SU-DHL-6 (cell line): ENCODE measurements at regions not wholly inside any gene's neighbourhood (a gene's known extent, or its start where the extent isn't known, plus 50 kb on each side); places are given as distances from the start of the nearest gene placed in this dataset.

Source experiments
- H2AFZ ChIP-seq: fragments of 200-600 bp; sonication (generic); 2 replicates; pipeline ENCODE4 v1.6.1; 2014; ENCODE audit warnings: low read depth, mild to moderate bottlenecking, moderate library complexity, mixed read lengths, antibody characterized with exemption, low read length; ENCODE audit not compliant: severe bottlenecking
- H3F3A ChIP-seq: fragments of 200-600 bp; shearing (Covaris generic); 2 replicates; pipeline ENCODE4 v1.6.0; 2016; ENCODE audit warnings: antibody characterized with exemption, mild to moderate bottlenecking; ENCODE audit not compliant: insufficient read depth
- H3K27ac ChIP-seq: fragments of 200-600 bp; sonication (generic); 2 replicates; pipeline ENCODE4 v1.5.1; 2016; ENCODE audit warnings: low read depth, mild to moderate bottlenecking, low read length, moderate library complexity, mixed read lengths
- H3K27me3 ChIP-seq: fragments of 200-600 bp; sonication (generic), shearing (Covaris generic); 2 replicates; pipeline ENCODE4 v1.6.0; 2014; ENCODE audit warnings: mild to moderate bottlenecking, low read length
- H3K36me3 ChIP-seq: fragments of 200-600 bp; sonication (generic); 2 replicates; pipeline ENCODE4 v1.6.1; 2014; ENCODE audit warnings: mild to moderate bottlenecking, low read length, mixed read lengths
- H3K4me2 ChIP-seq: fragments of 300-600, 200-600 bp; shearing (Covaris generic), sonication (generic); 2 replicates; pipeline ENCODE4 v1.6.0; 2014; ENCODE audit warnings: low read length, low read depth, mild to moderate bottlenecking; ENCODE audit not compliant: poor library complexity, severe bottlenecking
- H3K4me3 ChIP-seq: fragments of 200-600 bp; sonication (generic); 2 replicates; pipeline ENCODE4 v1.5.1; 2014; ENCODE audit warnings: antibody characterized with exemption, low read length, mild to moderate bottlenecking, mixed read lengths; ENCODE audit not compliant: insufficient read depth, poor library complexity, severe bottlenecking
- H3K79me2 ChIP-seq: fragments of 200-600 bp; sonication (generic); 2 replicates; pipeline ENCODE4 v1.6.1; 2014; ENCODE audit warnings: mild to moderate bottlenecking, low read length, moderate library complexity; ENCODE audit not compliant: insufficient read depth
- H3K9ac ChIP-seq: fragments of 200-600 bp; sonication (generic); 2 replicates; pipeline ENCODE4 v1.7.0; 2014; ENCODE audit warnings: mild to moderate bottlenecking, low read length
- H3K9me2 ChIP-seq: fragments of 200-600 bp; sonication (generic); replicated peaks from 2 replicates; pipeline ENCODE4 v1.6.1; 2014; ENCODE audit warnings: low read length; ENCODE audit not compliant: insufficient read depth
- H3K9me3 ChIP-seq: fragments of 200-600 bp; sonication (generic); 2 replicates; pipeline ENCODE4 v1.6.1; 2014; ENCODE audit warnings: low read length, mixed read lengths; ENCODE audit not compliant: insufficient read depth
- H4K20me1 ChIP-seq: fragments of 200-600 bp; sonication (generic); 2 replicates; pipeline ENCODE4 v1.6.1; 2014; ENCODE audit warnings: low read depth, mild to moderate bottlenecking, antibody characterized with exemption, low read length, moderate library complexity, mixed read lengths
- EZH2phosphoT487 ChIP-seq: fragments of 200-600 bp; sonication (generic), shearing (Covaris generic); conservative IDR thresholded peaks from 2 replicates; pipeline ENCODE4 v1.6.1; 2018; ENCODE audit warnings: mild to moderate bottlenecking, antibody characterized with exemption, low read length, moderate library complexity, mixed read lengths
- TF ChIP-seq, protein P1 (sequence below): fragments of 200-600 bp; sonication (generic); IDR thresholded peaks from one replicate; pipeline ENCODE4 v1.5.1; 2017; ENCODE audit warnings: antibody characterized with exemption, mild to moderate bottlenecking, low read length, moderate library complexity; ENCODE audit not compliant: insufficient read depth, poor library complexity, severe bottlenecking

DNA sequence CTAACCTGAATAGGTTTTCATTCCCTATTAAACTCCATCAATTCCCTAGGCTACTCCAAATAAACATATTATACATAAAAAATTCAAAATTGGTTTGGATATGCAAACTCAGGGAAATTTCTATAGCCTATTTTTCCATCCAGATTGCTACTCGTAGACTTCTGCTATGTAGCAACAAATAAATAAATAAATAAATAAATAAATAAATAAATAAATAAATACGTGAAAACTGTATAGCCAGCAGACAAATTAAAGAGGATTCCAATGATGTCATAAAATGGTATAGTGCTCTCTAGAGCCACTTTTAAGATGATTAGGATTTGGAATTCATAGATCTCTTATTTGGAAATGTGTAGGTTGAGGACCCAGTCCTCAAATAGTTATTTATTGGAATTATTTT, 1193.2 kb upstream of the NUDT12 start:
- Histone ChIP-seq H3K4me3 (no peak overlapping the region), H2AFZ (no peak overlapping the region), H3K4me2 (no peak overlapping the region), H3K9me3 (no peaks in the 10 kb centered on the region), H3K9me2 (no peaks in the 10 kb centered on the region), H3K27me3 (no peaks in the 10 kb centered on the region), H3K36me3 (no peaks in the 10 kb centered on the region), H3K79me2 (no peaks in the 10 kb centered on the region), H3K27ac (no peak overlapping the region), H3K9ac (no peak overlapping the region), H3F3A (no peaks in the 10 kb centered on the region), H4K20me1 (no peaks in the 10 kb centered on the region)
- no peak for TF ChIP-seq EZH2phosphoT487
- TF ChIP-seq, protein P1, sequence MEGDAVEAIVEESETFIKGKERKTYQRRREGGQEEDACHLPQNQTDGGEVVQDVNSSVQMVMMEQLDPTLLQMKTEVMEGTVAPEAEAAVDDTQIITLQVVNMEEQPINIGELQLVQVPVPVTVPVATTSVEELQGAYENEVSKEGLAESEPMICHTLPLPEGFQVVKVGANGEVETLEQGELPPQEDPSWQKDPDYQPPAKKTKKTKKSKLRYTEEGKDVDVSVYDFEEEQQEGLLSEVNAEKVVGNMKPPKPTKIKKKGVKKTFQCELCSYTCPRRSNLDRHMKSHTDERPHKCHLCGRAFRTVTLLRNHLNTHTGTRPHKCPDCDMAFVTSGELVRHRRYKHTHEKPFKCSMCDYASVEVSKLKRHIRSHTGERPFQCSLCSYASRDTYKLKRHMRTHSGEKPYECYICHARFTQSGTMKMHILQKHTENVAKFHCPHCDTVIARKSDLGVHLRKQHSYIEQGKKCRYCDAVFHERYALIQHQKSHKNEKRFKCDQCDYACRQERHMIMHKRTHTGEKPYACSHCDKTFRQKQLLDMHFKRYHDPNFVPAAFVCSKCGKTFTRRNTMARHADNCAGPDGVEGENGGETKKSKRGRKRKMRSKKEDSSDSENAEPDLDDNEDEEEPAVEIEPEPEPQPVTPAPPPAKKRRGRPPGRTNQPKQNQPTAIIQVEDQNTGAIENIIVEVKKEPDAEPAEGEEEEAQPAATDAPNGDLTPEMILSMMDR: no peak

DNA sequence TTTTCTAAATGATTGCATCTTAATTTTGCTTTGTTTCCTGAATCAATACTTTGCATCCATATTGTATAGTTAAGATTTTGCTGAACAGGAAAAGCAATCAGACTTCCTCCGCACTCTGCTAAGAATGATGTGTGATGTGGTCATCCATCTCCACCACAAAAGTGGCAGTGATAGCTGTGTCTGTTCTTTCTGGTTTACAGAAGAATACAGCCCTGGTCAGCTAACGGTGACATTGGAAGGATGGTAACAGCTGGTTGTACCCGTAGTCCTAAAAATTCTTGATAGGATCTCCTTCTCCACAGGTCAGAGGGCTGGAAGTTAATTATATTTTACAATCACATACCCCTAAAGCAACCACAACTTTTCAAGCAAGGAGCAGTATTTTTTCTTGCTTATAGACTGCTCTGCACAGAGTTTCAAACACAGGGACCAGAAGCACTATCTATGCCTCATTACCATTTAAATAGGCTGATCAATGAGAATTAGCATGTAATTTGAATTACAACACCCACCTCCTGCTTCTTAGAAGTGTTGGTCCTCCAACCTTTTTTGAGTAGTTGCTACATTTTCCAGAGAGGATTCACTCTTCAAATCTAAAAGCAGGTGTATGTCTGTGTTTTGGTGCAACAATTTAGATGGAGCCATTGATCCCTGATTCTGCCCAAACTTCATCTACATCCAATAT, 1191.9 kb upstream of the NUDT12 start:
- TF ChIP-seq, protein P1: no peak
- no peak for TF ChIP-seq EZH2phosphoT487
- Histone ChIP-seq H3K27me3 (no peaks in the 10 kb centered on the region), H4K20me1 (no peaks in the 10 kb centered on the region), H3K9me2 (no peaks in the 10 kb centered on the region), H3K27ac (no peak overlapping the region), H3F3A (no peaks in the 10 kb centered on the region), H3K9me3 (no peaks in the 10 kb centered on the region), H3K4me2 (no peak overlapping the region), H3K4me3 (no peak overlapping the region), H3K36me3 (no peaks in the 10 kb centered on the region), H3K79me2 (no peaks in the 10 kb centered on the region), H3K9ac (no peak overlapping the region), H2AFZ (no peak overlapping the region)

DNA sequence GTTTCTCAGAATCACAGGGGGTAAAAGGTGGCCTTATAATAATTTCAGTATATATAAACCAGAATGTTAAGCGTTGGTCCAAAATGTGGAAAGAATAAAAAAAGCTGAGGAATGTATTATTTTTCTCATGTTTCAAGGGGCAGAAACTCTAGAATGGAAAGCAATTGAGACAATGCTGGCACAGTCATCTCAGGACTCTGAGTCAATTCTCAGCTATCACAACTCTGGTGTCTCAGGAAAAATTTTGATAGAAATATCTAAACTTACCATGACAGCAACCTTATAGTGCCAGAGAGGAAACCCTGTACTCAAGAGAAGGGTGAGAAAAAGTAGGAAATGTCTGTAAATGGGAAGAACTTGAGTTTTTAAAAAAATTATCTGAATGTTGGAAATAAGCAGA, 1189.4 kb upstream of the NUDT12 start:
- no peak overlapping the region for H3K4me3 ChIP-seq
- no peak for TF ChIP-seq EZH2phosphoT487
- TF ChIP-seq, protein P1: no peak
- H3K9me2 ChIP-seq: no peaks in the 10 kb centered on the region
- H2AFZ ChIP-seq: no peak overlapping the region
- no peaks in the 10 kb centered on the region for H3K27me3 ChIP-seq
- H3F3A ChIP-seq: no peaks in the 10 kb centered on the region
- no peaks in the 10 kb centered on the region for H3K79me2 ChIP-seq
- no peaks in the 10 kb centered on the region for H3K36me3 ChIP-seq
- H4K20me1 ChIP-seq: no peaks in the 10 kb centered on the region
- no peaks in the 10 kb centered on the region for H3K9me3 ChIP-seq
- no peak overlapping the region for H3K27ac ChIP-seq
- no peak overlapping the region for H3K4me2 ChIP-seq
- no peak overlapping the region for H3K9ac ChIP-seq
